Mucosa of descending colon (tissue), 3 donors: ENCODE measurements at regions not wholly inside any gene's neighbourhood (a gene's known extent, or its start where the extent isn't known, plus 50 kb on each side); places are given as distances from the start of the nearest gene placed in this dataset.

Experiments used
- ATAC-seq: fragments of 200-7000 bp; cut with Tn5 transposase; one replicate; pipeline ENCODE4 v1.9.1; 2020; ENCODE audit warnings: mild to moderate bottlenecking, moderate library complexity
- DNase-seq, 3 donors: peaks; one replicate each; pipeline ENCODE4 v3.0.0-alpha.2; 2020
- H3K36me3 ChIP-seq: fragments of 200-600 bp; one replicate; pipeline ENCODE4 v1.8.0; 2021; ENCODE audit warnings: low read depth, mild to moderate bottlenecking
- H3K4me1 ChIP-seq: fragments of 200-600 bp; one replicate; pipeline ENCODE4 v1.8.0; 2021; ENCODE audit warnings: low read depth, mild to moderate bottlenecking
- H3K4me3 ChIP-seq: fragments of 200-600 bp; one replicate; pipeline ENCODE4 v1.8.0; 2021; ENCODE audit warnings: mild to moderate bottlenecking
- H3K9me3 ChIP-seq: fragments of 200-600 bp; one replicate; pipeline ENCODE4 v1.8.0; 2021; ENCODE audit warnings: mild to moderate bottlenecking
- intact Hi-C, 2 donors: fragments of 100-400 bp; cut with DNase I in 1 of 2; cut with micrococcal nuclease in 1 of 2; formaldehyde crosslinking; loops; one replicate each; pipeline versions ENCODE4 v1.11.0 to v1.11.1; 2022; cut with DNase I, micrococcal nuclease
- TF ChIP-seq, protein P1 (sequence below): fragments of 200-600 bp; IDR thresholded peaks from one replicate; pipeline ENCODE4 v1.8.0; 2022; ENCODE audit warnings: antibody characterized with exemption, mild to moderate bottlenecking
- donor health status: DM: no; HTN: no; CAD: no; lungs with moderate emphysema.
- donor health status: DM: no; HTN: no; CAD: no.
- donor health status: DM: no; HTN: yes; CAD: no.

DNA sequence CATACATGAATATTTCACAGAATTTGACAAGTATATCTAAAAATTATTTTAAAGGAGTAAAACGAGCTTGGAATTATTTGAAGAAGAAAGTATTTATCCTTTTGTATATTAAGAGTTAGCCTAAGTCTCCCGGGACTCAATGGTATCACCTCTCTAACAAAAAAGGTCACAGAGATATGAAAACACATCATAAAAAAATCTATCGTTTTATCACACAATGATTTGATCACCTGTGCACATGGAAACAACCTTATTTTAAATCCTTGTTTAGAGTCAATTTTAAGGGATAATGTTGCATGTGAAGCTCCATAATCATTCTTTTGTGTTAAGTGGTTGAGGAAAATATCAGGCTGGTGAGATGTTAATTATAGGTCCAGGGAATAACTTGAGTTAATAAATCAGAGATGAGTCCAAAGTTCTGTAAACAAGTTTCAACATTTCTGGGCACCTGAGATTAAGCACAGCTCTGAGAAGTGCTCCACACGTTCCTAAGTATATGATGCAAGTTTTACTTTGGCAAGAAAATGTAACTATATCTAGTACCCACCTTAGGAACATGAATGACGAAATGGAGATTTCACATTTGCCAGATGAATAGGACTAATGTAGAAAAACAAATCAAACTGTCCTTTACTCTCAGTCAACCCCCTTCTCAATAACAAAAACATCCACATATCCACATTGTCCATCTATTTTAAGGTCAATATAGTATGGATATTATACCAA, 148.5 kb upstream of the AKR1E2 start:
- Histone ChIP-seq H3K4me1 (no peaks in the 10 kb centered on the region), H3K36me3 (no peaks in the 10 kb centered on the region), H3K9me3 (no peaks in the 10 kb centered on the region), H3K4me3 (no peak overlapping the region)
- TF ChIP-seq, protein P1, sequence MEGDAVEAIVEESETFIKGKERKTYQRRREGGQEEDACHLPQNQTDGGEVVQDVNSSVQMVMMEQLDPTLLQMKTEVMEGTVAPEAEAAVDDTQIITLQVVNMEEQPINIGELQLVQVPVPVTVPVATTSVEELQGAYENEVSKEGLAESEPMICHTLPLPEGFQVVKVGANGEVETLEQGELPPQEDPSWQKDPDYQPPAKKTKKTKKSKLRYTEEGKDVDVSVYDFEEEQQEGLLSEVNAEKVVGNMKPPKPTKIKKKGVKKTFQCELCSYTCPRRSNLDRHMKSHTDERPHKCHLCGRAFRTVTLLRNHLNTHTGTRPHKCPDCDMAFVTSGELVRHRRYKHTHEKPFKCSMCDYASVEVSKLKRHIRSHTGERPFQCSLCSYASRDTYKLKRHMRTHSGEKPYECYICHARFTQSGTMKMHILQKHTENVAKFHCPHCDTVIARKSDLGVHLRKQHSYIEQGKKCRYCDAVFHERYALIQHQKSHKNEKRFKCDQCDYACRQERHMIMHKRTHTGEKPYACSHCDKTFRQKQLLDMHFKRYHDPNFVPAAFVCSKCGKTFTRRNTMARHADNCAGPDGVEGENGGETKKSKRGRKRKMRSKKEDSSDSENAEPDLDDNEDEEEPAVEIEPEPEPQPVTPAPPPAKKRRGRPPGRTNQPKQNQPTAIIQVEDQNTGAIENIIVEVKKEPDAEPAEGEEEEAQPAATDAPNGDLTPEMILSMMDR, result no peak
- intact Hi-C loops, result no loop called here
- no peak for DNase-seq
- ATAC-seq, result peak; percentile 60

DNA sequence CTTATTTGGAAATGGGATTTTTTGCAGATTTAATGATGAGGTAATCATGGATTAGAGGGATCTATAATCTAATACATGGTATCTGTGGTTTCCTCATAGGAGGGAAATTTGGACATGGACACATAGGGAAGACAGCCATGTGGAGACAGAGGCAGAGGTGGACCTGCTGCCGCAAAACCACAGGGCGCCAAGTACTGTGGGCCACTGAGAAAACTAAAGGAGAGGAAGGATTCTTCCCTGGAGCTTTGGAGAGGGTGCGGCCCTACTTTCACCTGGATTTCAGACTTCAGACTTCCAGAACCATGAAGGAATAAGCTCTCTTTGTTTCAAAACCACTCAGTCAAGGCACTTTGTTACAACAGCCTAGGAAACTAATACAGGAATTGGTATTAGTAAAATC, 149.4 kb upstream of the AKR1E2 start:
- TF ChIP-seq, protein P1, result no peak
- no peak overlapping the region for H3K4me3 ChIP-seq
- intact Hi-C loops, result no loop called here
- DNase-seq, result peak in 1 of 3 donors; percentile 36
- H3K9me3 ChIP-seq, result no peaks in the 10 kb centered on the region
- ATAC-seq, result no peak
- no peaks in the 10 kb centered on the region for H3K4me1 ChIP-seq
- no peaks in the 10 kb centered on the region for H3K36me3 ChIP-seq

DNA sequence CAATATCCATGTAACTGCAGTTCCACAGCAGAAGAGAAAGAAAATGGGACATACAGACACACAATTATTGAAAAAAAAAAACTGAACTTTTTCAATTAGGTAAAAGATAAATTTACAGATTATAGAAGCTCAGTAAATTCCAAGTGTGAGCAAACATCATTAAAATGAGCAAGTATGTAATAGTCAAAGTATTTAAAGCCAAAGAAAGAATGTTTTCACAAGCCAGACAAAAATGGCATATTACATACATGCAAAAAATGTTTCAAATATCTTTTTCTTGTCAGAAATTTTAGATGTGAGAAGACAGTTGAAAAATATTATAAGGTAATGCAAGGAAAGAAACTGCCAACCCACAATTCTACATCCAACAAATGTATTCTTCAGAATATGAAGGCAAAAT, 150.2 kb upstream of the AKR1E2 start:
- H3K4me1 ChIP-seq, result no peaks in the 10 kb centered on the region
- no peak for DNase-seq
- no peak overlapping the region for H3K4me3 ChIP-seq
- no peak for ATAC-seq
- TF ChIP-seq, protein P1, result no peak
- intact Hi-C loops, result no loop called here
- no peaks in the 10 kb centered on the region for H3K9me3 ChIP-seq
- H3K36me3 ChIP-seq, result no peaks in the 10 kb centered on the region

DNA sequence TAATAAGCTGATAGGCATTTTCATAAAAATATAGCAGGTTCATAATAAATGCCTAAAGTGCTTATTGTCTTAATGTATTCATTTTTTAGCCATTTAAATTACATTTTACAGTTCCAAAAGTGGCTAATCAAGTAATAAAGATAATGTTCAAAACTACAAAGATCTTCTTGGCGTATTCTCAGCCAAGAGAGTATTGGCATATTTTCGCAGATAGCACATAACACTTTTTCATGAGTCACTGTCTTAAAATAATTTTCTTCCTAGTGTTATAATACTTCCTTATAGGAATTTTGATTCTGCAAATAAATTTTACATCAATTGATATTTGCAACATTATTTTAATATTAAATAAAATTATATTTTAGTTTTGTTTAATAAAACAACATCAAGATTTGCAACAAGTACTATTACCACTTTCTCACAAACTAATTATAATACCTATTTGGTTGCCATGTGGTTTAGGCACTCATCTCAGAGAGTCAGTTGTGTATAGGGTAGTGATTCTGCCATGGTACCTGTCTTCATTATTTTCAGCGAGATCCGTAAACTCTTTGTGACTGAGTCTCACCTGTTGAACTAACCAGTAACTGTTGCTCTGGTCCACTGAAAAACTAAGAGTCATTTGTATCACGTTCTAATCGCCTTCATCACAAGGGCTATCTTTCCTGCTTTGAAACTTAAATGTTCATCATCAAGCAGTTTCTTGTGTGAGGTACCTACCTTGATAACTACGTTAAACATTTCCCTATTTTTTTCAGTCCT, 152.5 kb upstream of the AKR1E2 start:
- H3K9me3 ChIP-seq, result no peaks in the 10 kb centered on the region
- TF ChIP-seq, protein P1, result no peak
- H3K36me3 ChIP-seq, result no peaks in the 10 kb centered on the region
- no peak overlapping the region for H3K4me3 ChIP-seq
- intact Hi-C loops, result no loop called here
- DNase-seq (no peak), ATAC-seq (no peak)
- H3K4me1 ChIP-seq, result no peaks in the 10 kb centered on the region

DNA sequence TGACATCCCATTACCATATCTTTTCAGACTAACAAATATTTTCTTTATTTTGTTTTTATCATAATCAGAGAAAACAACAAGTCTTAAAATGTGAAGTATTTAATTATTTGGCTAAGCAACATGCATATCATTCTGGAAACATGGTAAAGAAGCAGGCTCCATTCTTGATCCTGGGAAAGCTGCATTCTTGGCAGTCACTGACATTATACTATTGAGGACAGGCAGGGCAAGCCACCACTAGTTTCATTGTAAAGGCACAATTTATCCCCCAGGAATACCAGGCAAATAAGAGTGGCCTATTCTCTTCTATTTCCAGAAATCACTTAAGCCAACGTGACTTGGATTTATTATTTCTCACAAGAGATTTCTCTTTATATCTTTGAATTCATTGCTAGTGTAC, 153.8 kb upstream of the AKR1E2 start:
- DNase-seq (no peak), ATAC-seq (no peak)
- Histone ChIP-seq H3K4me1 (no peaks in the 10 kb centered on the region), H3K9me3 (no peaks in the 10 kb centered on the region), H3K4me3 (no peak overlapping the region), H3K36me3 (no peaks in the 10 kb centered on the region)
- intact Hi-C loops, result no loop called here
- TF ChIP-seq, protein P1, result no peak
